H1 (cell line): ENCODE measurements at regions not wholly inside any gene's neighbourhood (a gene's known extent, or its start where the extent isn't known, plus 50 kb on each side); places are given as distances from the start of the nearest gene placed in this dataset.

Experiments used
- CTCF ChIA-PET: fragments of 300-600 bp; sonication (Branson Sonifier 250); formaldehyde crosslinking; loops from one replicate; lab custom pipeline; 2021; ENCODE audit not compliant: partially characterized antibody; lab: Charles Lee
- POLR2A ChIA-PET: fragments of 300-600 bp; sonication (Branson Sonifier 250); formaldehyde crosslinking; loops from one replicate; lab custom pipeline; 2021; ENCODE audit warnings: inconsistent platforms; ENCODE audit not compliant: partially characterized antibody; lab: Charles Lee
- DNase-seq, 2 experiments: peaks; one replicate each; pipeline versions ENCODE4 v3.0.0 to v3.0.0-alpha.2; 2010 to 2022; ENCODE audit warnings: low spot score in 2 of 2, low read depth in 1 of 2, mixed read lengths in 1 of 2
- FAIRE-seq: peaks from 2 replicates; lab custom pipeline; 2011; peaks lifted over from hg19 to GRCh38; lab: Jason Lieb, UNC
- H2AFZ ChIP-seq: 2 replicates; pipeline ENCODE4 v1.8.1; 2012; ENCODE audit warnings: low read length, inconsistent platforms
- H2AK5ac ChIP-seq: 2 replicates; pipeline ENCODE4 v1.6.1; 2013; ENCODE audit warnings: low read depth, low read length
- H2BK120ac ChIP-seq: replicated peaks from 2 replicates; pipeline ENCODE3; 2013; ENCODE audit warnings: low read depth, low read length, inconsistent platforms
- H2BK12ac ChIP-seq: 2 replicates; pipeline ENCODE4 v1.6.1; 2013; ENCODE audit warnings: low read depth, low read length
- H2BK15ac ChIP-seq: 2 replicates; pipeline ENCODE4 v1.6.1; 2013; ENCODE audit warnings: low read length
- H2BK20ac ChIP-seq: 2 replicates; pipeline ENCODE4 v1.6.1; 2013; ENCODE audit warnings: low read length
- H2BK5ac ChIP-seq: 2 replicates; pipeline ENCODE4 v1.6.1; 2013; ENCODE audit warnings: low read depth, low read length
- H3K14ac ChIP-seq: 2 replicates; pipeline ENCODE4 v1.6.1; 2013; ENCODE audit warnings: inconsistent platforms; ENCODE audit not compliant: insufficient read length
- H3K18ac ChIP-seq: 2 replicates; pipeline ENCODE4 v1.6.1; 2013; ENCODE audit warnings: low read length; ENCODE audit errors: extremely low read depth
- H3K23ac ChIP-seq: 2 replicates; pipeline ENCODE4 v1.6.1; 2013; ENCODE audit warnings: inconsistent platforms; ENCODE audit not compliant: insufficient read length
- H3K23me2 ChIP-seq: 2 replicates; pipeline ENCODE4 v1.6.1; 2013; ENCODE audit warnings: low read depth, low read length
- H3K27ac ChIP-seq: 2 replicates; pipeline ENCODE4 v1.6.1; 2011; ENCODE audit warnings: low read depth, low read length, inconsistent platforms
- H3K27me3 ChIP-seq, 4 experiments: replicated peaks in 1 of 4; 1 replicate in 1 of 4; 2 replicates in 3 of 4; pipeline versions ENCODE4 v1.6.1 to v1.8.1; 2011 to 2013; ENCODE audit warnings: low read length in 3 of 4, mild to moderate bottlenecking in 3 of 4, inconsistent platforms in 2 of 4, mixed read lengths in 2 of 4, moderate library complexity in 1 of 4; ENCODE audit not compliant: control insufficient read depth in 3 of 4, insufficient read depth in 3 of 4; ENCODE audit errors: extremely low read depth in 1 of 4
- H3K36me3 ChIP-seq, 4 experiments: 2 replicates each; pipeline versions ENCODE4 v1.6.1 to v1.8.1; 2011 to 2013; ENCODE audit warnings: mild to moderate bottlenecking in 4 of 4, low read length in 3 of 4, moderate library complexity in 2 of 4, control low read depth in 1 of 4, inconsistent platforms in 1 of 4; ENCODE audit not compliant: insufficient read depth in 4 of 4, control insufficient read depth in 2 of 4
- H3K4ac ChIP-seq: replicated peaks from 2 replicates; pipeline ENCODE3; 2013; ENCODE audit warnings: low read length, low read depth, mixed read lengths, inconsistent platforms; ENCODE audit not compliant: insufficient read length
- H3K4me1 ChIP-seq, 4 experiments: replicated peaks in 1 of 4; 1 replicate in 1 of 4; 2 replicates in 3 of 4; pipeline versions ENCODE4 v1.6.1 to v1.8.1; 2011 to 2013; ENCODE audit warnings: low read length in 3 of 4, inconsistent platforms in 2 of 4, mixed read lengths in 1 of 4; ENCODE audit not compliant: insufficient read depth in 4 of 4, control insufficient read depth in 3 of 4
- H3K4me2 ChIP-seq, 2 experiments: 2 replicates each; pipeline versions ENCODE4 v1.6.1 to v1.8.1; 2011 to 2013; ENCODE audit warnings: low read depth in 2 of 2, low read length in 2 of 2, control low read depth in 1 of 2, inconsistent platforms in 1 of 2, mild to moderate bottlenecking in 1 of 2; ENCODE audit not compliant: insufficient read depth in 1 of 2
- H3K4me3 ChIP-seq, 4 experiments: fragments of 200-600, 300-600 bp in 1 of 4; sonication (generic), shearing (Covaris generic), sonication (Bioruptor Twin) in 1 of 4; 2 replicates each; pipeline versions ENCODE4 v1.5.1 to v1.8.1; 2011 to 2016; ENCODE audit warnings: low read length in 4 of 4, low read depth in 3 of 4, control low read depth in 2 of 4, inconsistent platforms in 2 of 4, mild to moderate bottlenecking in 2 of 4, mixed read lengths in 1 of 4, moderate library complexity in 1 of 4; ENCODE audit not compliant: insufficient read depth in 2 of 4; ENCODE audit errors: extremely low read depth in 1 of 4
- H3K56ac ChIP-seq: replicated peaks from 2 replicates; pipeline ENCODE3; 2013; ENCODE audit warnings: low read depth, mild to moderate bottlenecking, mixed read lengths, low read length, inconsistent platforms; ENCODE audit not compliant: insufficient read length
- H3K79me1 ChIP-seq: 2 replicates; pipeline ENCODE4 v1.6.1; 2013; ENCODE audit warnings: low read depth, low read length, control low read depth
- H3K79me2 ChIP-seq, 2 experiments: 2 replicates each; pipeline versions ENCODE4 v1.6.1 to v1.8.1; 2012 to 2013; ENCODE audit warnings: low read length in 2 of 2, mild to moderate bottlenecking in 2 of 2, inconsistent platforms in 1 of 2; ENCODE audit not compliant: insufficient read depth in 2 of 2, control insufficient read depth in 1 of 2
- H3K9ac ChIP-seq, 4 experiments: replicated peaks in 1 of 4; 1 replicate in 1 of 4; 2 replicates in 3 of 4; pipeline versions ENCODE4 v1.6.1 to v1.8.1; 2011 to 2013; ENCODE audit warnings: low read depth in 3 of 4, low read length in 3 of 4, control low read depth in 2 of 4, mild to moderate bottlenecking in 2 of 4, moderate library complexity in 2 of 4, inconsistent platforms in 1 of 4; ENCODE audit errors: extremely low read depth in 1 of 4
- H3K9me3 ChIP-seq, 2 experiments: 2 replicates each; pipeline versions ENCODE4 v1.6.1 to v1.8.1; 2012 to 2013; ENCODE audit warnings: mild to moderate bottlenecking in 2 of 2, moderate library complexity in 2 of 2, control low read depth in 1 of 2, inconsistent platforms in 1 of 2, low read depth in 1 of 2, low read length in 1 of 2, mixed read lengths in 1 of 2; ENCODE audit not compliant: insufficient read depth in 2 of 2
- H4K20me1 ChIP-seq, 2 experiments: replicated peaks in 1 of 2; 2 replicates each; pipeline versions ENCODE3 to v1.8.1; 2011 to 2013; ENCODE audit warnings: inconsistent platforms in 2 of 2, low read length in 2 of 2, mild to moderate bottlenecking in 1 of 2; ENCODE audit not compliant: insufficient read depth in 2 of 2, control insufficient read depth in 1 of 2
- H4K5ac ChIP-seq: 2 replicates; pipeline ENCODE4 v1.6.1; 2013; ENCODE audit warnings: low read length, low read depth, mixed read lengths, inconsistent platforms; ENCODE audit not compliant: insufficient read length
- H4K8ac ChIP-seq: 2 replicates; pipeline ENCODE4 v1.8.0; 2013; ENCODE audit warnings: mild to moderate bottlenecking, moderate library complexity, low read length, inconsistent platforms; ENCODE audit not compliant: insufficient read depth; ENCODE audit errors: extremely low read depth
- H4K91ac ChIP-seq: replicated peaks from 2 replicates; pipeline ENCODE3; 2013; ENCODE audit warnings: low read length, mixed read lengths, inconsistent platforms; ENCODE audit not compliant: insufficient read length
- ASH2L ChIP-seq: fragments of 200-600, 300-600 bp; sonication (generic); IDR thresholded peaks from one replicate; pipeline ENCODE4 v1.7.1; 2017; ENCODE audit warnings: low read length
- BRCA1 ChIP-seq: IDR thresholded peaks from 2 replicates; pipeline ENCODE4 v1.6.1; 2012; ENCODE audit warnings: low read depth, low read length, improper control_type of control experiment
- CREB1 ChIP-seq: IDR thresholded peaks from 2 replicates; pipeline ENCODE4 v1.6.1; 2012; ENCODE audit warnings: inconsistent platforms
- EP300 ChIP-seq, 2 experiments: IDR thresholded peaks; 1 replicate in 1 of 2; 2 replicates in 1 of 2; pipeline ENCODE4 v1.6.1; 2011 to 2012; ENCODE audit warnings: low read depth in 2 of 2, low read length in 2 of 2, mild to moderate bottlenecking in 2 of 2, borderline replicate concordance in 1 of 2, inconsistent platforms in 1 of 2, moderate library complexity in 1 of 2
- FOSL1 ChIP-seq: IDR thresholded peaks from 2 replicates; pipeline ENCODE4 v1.6.1; 2011; ENCODE audit warnings: mild to moderate bottlenecking, low read depth, low read length, moderate library complexity; ENCODE audit not compliant: insufficient read depth
- HDAC6 ChIP-seq: IDR thresholded peaks from one replicate; pipeline ENCODE4 v1.7.1; 2012; ENCODE audit warnings: low read depth, mild to moderate bottlenecking, inconsistent platforms, low read length, moderate library complexity
- JUND ChIP-seq: IDR thresholded peaks from 2 replicates; pipeline ENCODE4 v1.6.1; 2011; ENCODE audit warnings: mild to moderate bottlenecking, improper control_type of control experiment, low read length
- MAFK ChIP-seq: IDR thresholded peaks from 2 replicates; pipeline ENCODE4 v1.6.1; 2012; ENCODE audit warnings: low read depth, mild to moderate bottlenecking, improper control_type of control experiment, low read length
- POU5F1 ChIP-seq: IDR thresholded peaks from 2 replicates; pipeline ENCODE4 v1.6.1; 2011; ENCODE audit warnings: low read depth, mild to moderate bottlenecking, low read length, moderate library complexity
- WGBS, 2 experiments: shearing (Covaris generic) in 1 of 2; methylation state at CpG; one replicate each; pipeline versions ENCODE4 v1.1.6 to v1.1.7; 2013 to 2015; ENCODE audit warnings: low lambda C conversion rate in 2 of 2, mixed read lengths in 2 of 2, inconsistent platforms in 1 of 2, low coverage in 1 of 2, missing lambda C conversion rate in 1 of 2; ENCODE audit not compliant: insufficient replicate concordance in 2 of 2, insufficient coverage in 1 of 2, insufficient read length in 1 of 2; ENCODE audit errors: extremely low coverage in 1 of 2, missing lambda C conversion rate in 1 of 2; 5-methylcytosine and 5-hydroxymethylcytosine counted together
- TF ChIP-seq, protein P1 (sequence below), 3 experiments: IDR thresholded peaks; 1 replicate in 2 of 3; 2 replicates in 1 of 3; pipeline versions ENCODE4 v1.5.1 to v1.6.1; 2011; ENCODE audit warnings: low read length in 3 of 3, mild to moderate bottlenecking in 3 of 3, inconsistent platforms in 2 of 3, low read depth in 1 of 3, moderate library complexity in 1 of 3; ENCODE audit not compliant: insufficient read depth in 1 of 3; ENCODE audit errors: control extremely low read depth in 1 of 3

DNA sequence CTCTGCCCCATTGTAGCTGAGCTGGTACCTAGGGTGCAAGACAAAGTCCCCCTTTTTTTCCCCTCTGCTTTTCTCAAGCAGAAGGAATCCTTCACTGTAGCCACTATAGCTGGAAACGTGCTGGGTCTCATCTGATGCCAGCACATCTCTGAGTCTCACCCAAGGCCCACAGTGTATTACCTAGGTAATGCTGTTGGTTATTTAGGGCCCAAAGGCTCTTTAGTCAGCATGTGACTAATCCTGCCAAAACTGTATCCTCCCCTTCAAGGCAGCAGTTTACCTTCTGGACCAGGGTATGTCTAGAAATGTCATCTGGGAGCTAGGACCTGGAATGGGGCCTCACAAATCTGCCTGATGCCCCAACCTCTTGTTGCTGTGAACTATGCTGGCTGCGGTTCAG, 423.4 kb downstream of the NUF2 start:
- H3K56ac ChIP-seq = no peak overlapping the region
- H2AK5ac ChIP-seq = no peak overlapping the region
- no peak overlapping the region for H3K23ac ChIP-seq
- H3K79me1 ChIP-seq = no peaks in the 10 kb centered on the region
- H3K18ac ChIP-seq = no peak overlapping the region
- no peak overlapping the region for H2BK120ac ChIP-seq
- no peaks in the 10 kb centered on the region for H3K23me2 ChIP-seq
- no peak overlapping the region for H3K9ac ChIP-seq
- H2AFZ ChIP-seq = no peak overlapping the region
- H4K91ac ChIP-seq = no peak overlapping the region
- peaks cover 0 to 6% of the 10 kb centered on the region in 2 experiments; a peak in 2 of 4 replicates for H3K9me3 ChIP-seq
- no peak for FAIRE-seq
- H3K4me3 ChIP-seq = no peak overlapping the region
- H3K14ac ChIP-seq = no peak overlapping the region
- H2BK15ac ChIP-seq = no peak overlapping the region
- H3K27ac ChIP-seq = no peak overlapping the region
- no peaks in the 10 kb centered on the region for H3K4me1 ChIP-seq
- H4K8ac ChIP-seq = no peak overlapping the region
- no peaks in the 10 kb centered on the region for H4K20me1 ChIP-seq
- no peak overlapping the region for H2BK5ac ChIP-seq
- no peaks in the 10 kb centered on the region for H3K79me2 ChIP-seq
- TF ChIP-seq POU5F1 = no peak
- TF ChIP-seq BRCA1 = no peak
- no peak for TF ChIP-seq CREB1
- TF ChIP-seq, protein P1, sequence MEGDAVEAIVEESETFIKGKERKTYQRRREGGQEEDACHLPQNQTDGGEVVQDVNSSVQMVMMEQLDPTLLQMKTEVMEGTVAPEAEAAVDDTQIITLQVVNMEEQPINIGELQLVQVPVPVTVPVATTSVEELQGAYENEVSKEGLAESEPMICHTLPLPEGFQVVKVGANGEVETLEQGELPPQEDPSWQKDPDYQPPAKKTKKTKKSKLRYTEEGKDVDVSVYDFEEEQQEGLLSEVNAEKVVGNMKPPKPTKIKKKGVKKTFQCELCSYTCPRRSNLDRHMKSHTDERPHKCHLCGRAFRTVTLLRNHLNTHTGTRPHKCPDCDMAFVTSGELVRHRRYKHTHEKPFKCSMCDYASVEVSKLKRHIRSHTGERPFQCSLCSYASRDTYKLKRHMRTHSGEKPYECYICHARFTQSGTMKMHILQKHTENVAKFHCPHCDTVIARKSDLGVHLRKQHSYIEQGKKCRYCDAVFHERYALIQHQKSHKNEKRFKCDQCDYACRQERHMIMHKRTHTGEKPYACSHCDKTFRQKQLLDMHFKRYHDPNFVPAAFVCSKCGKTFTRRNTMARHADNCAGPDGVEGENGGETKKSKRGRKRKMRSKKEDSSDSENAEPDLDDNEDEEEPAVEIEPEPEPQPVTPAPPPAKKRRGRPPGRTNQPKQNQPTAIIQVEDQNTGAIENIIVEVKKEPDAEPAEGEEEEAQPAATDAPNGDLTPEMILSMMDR (IDR thresholded peaks at IDR 0.05; ENCODE audit: control extremely low read depth in 1 of 3, insufficient read depth in 1 of 3, low read depth in 1 of 3, low read length in 3 of 3) = no peak
- no peak for TF ChIP-seq FOSL1
- no peak for TF ChIP-seq JUND
- TF ChIP-seq MAFK = no peak
- no peak for TF ChIP-seq ASH2L
- TF ChIP-seq HDAC6 = no peak
- TF ChIP-seq EP300 (IDR thresholded peaks at IDR 0.05; ENCODE audit: borderline replicate concordance in 1 of 2, low read depth in 2 of 2, low read length in 2 of 2) = no peak
- TF ChIP-seq, all 59 proteins: peak for 0
- DNase-seq = no peak
- no peaks in the 10 kb centered on the region for H3K36me3 ChIP-seq
- no peak overlapping the region for H3K4ac ChIP-seq
- no peak overlapping the region for H3K4me2 ChIP-seq
- POLR2A ChIA-PET = no interaction called here
- no peak overlapping the region for H2BK12ac ChIP-seq
- CTCF ChIA-PET = interaction anchor here (0.9 kb wide), 1 partner anchor 131 kb away, joined by 3 read pairs; no protein-coding TSS in a partner anchor
- no peaks in the 10 kb centered on the region for H3K27me3 ChIP-seq
- H4K5ac ChIP-seq = no peak overlapping the region
- H2BK20ac ChIP-seq = no peak overlapping the region
- WGBS, 2 experiments = 93% methylated on average over 1 of the region's 2 CpGs; no CpG with 5 or more reads in 1 of the 2 experiments
